ENCODE measurements at regions not wholly inside any gene's neighbourhood (a gene's known extent, or its start where the extent isn't known, plus 50 kb on each side); places are given as distances from the start of the nearest gene placed in this dataset.

GRCh38 chr1:239306426-239306825, 79.9 kb upstream of the CHRM3 start:
- no peak for TF ChIP-seq CTCF (IDR thresholded peaks at IDR 0.05; ENCODE audit: insufficient read depth, low read depth, low read length, missing control alignments)
- H3K4me3 ChIP-seq (ENCODE audit: low read depth, low read length): no peak overlapping the region
- DNase-seq (ENCODE audit: low read depth): no peak

- no peak for TF ChIP-seq CTCF (IDR thresholded peaks at IDR 0.05; ENCODE audit: insufficient read depth, low read depth, low read length, missing control alignments)
- no peak for DNase-seq (ENCODE audit: low read depth)
- H3K4me3 ChIP-seq (ENCODE audit: low read depth, low read length): no peak overlapping the region
These were observed 83.1 kb upstream of the CHRM3 start for GRCh38 chr1:239303289-239303688.

DNA sequence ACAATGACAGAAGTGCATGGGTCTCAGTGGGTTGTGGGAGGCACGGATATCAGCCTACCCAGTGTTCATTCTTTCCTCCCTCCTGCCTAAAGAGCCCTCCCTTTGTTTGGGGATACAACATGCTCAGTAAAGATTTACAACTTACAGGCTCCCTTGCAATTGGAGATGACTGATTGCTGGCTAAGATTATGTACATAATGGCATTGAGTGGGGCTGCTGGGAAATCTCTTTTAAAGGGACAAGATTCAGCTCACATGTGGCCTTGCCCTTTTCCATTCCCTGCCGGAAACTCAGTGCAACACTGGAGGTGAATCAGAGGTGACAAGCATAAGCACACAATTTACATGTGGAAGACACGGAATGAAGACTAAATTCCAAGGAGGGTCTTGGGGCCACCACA, 83.7 kb upstream of the CHRM3 start:
- no peak for TF ChIP-seq CTCF (IDR thresholded peaks at IDR 0.05; ENCODE audit: insufficient read depth, low read depth, low read length, missing control alignments)
- DNase-seq (ENCODE audit: low read depth): no peak
- no peak overlapping the region for H3K4me3 ChIP-seq (ENCODE audit: low read depth, low read length)

DNA sequence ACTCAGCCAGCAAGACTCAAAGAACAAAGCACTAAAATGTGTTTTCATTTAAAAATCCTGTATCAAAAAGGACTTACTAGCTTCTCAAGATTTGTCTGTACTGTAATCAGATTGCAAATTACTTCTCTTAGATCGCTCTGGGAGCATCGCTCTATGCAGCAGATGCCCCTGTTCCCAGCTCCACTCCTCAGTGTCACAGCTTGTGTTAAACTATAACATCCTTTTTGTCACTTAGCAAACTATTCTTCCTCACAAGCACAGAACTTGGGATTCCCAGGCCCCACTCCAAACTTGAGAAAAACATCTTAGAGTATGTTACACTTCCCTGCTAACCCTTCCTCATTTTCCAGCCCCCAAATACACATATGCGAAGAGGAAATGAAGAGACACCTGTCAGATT, 85.1 kb upstream of the CHRM3 start:
- DNase-seq (ENCODE audit: low read depth): no peak
- no peak overlapping the region for H3K4me3 ChIP-seq (ENCODE audit: low read depth, low read length)
- TF ChIP-seq CTCF (IDR thresholded peaks at IDR 0.05; ENCODE audit: insufficient read depth, low read depth, low read length, missing control alignments): no peak

- no peak overlapping the region for H3K4me3 ChIP-seq (ENCODE audit: low read depth, low read length)
- TF ChIP-seq CTCF (IDR thresholded peaks at IDR 0.05; ENCODE audit: insufficient read depth, low read depth, low read length, missing control alignments): no peak
These were observed 88.5 kb upstream of the CHRM3 start for GRCh38 chr1:239297910-239298309.

DNA sequence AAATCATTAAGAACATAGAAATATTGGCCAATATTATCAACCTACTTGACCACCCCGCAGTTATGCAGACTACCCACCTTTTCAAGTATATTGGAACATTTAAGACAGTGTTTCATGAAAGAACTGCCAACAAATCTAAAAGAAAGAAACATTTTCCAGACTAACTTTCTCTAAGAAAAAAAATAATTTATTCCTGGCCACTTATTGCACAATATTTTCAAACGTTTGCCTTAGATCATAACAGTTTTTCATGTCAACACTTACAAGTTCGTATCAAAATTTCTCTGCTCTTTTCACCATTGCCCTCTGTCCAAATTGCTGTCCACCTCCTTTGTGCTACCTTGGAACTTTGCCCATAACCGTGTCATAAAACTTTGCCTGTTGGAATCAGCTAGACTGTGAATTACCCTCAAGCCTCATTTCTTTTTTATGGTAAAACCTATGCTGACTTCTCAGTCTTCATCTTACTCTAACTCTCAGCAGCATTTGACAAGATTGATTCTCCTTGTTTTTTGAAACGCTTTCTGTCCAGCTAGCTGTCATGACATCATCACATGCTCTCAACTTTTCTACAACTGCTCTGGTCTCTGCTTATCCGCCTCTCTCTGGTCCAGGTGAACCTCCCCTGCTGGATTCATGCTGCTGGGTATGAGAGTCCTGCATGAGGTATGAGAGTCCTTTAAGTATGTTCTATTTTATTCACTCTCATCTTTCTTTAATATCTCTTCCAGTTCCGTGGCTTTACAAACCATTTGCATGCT, 92.8 kb upstream of the CHRM3 start:
- no peak for DNase-seq (ENCODE audit: low read depth)
- TF ChIP-seq CTCF (IDR thresholded peaks at IDR 0.05; ENCODE audit: insufficient read depth, low read depth, low read length, missing control alignments): no peak
- no peak overlapping the region for H3K4me3 ChIP-seq (ENCODE audit: low read depth, low read length)

More at GRCh38 chr1:239297910-239298309, 88.5 kb upstream of the CHRM3 start:
- DNase-seq (ENCODE audit: low read depth): no peak
